HG03280 (cell line): ENCODE measurements at regions not wholly inside any gene's neighbourhood (a gene's known extent, or its start where the extent isn't known, plus 50 kb on each side); places are given as distances from the start of the nearest gene placed in this dataset.
"Not testable (repeated sequence)": the region's sequence is repeated elsewhere in the genome, so short reads cannot be mapped to it uniquely, and the experiment has no call there.

Source experiments
- ATAC-seq: cut with Tn5 transposase; IDR thresholded peaks from one replicate; pipeline ENCODE4 v1.9.1; 2021; ENCODE audit warnings: mild to moderate bottlenecking, moderate library complexity; ENCODE audit not compliant: unreplicated experiment

- ATAC-seq: no peak
Measured at GRCh38 chr14:71616013-71616412, 316.2 kb upstream of the RGS6 start.

- no peak for ATAC-seq
Measured at GRCh38 chr14:71618047-71618446, 314.2 kb upstream of the RGS6 start.

GRCh38 chr14:71618716-71619115 lies 313.5 kb upstream of the RGS6 start:
- ATAC-seq: no peak

- ATAC-seq: no peak
Measured at GRCh38 chr14:71619472-71619871, 312.8 kb upstream of the RGS6 start.

- no peak for ATAC-seq
Measured at GRCh38 chr14:71620401-71620800, 311.8 kb upstream of the RGS6 start.

GRCh38 chr14:71621276-71621675 lies 311.0 kb upstream of the RGS6 start:
- ATAC-seq: no peak

- ATAC-seq: no peak
Measured at GRCh38 chr14:71621980-71622605, 310.1 kb upstream of the RGS6 start.

GRCh38 chr14:71623939-71624338 lies 308.3 kb upstream of the RGS6 start:
- no peak for ATAC-seq

- no peak for ATAC-seq
Measured at GRCh38 chr14:71625175-71625574, 307.1 kb upstream of the RGS6 start.

GRCh38 chr14:71625891-71626701 lies 306.1 kb upstream of the RGS6 start:
- ATAC-seq: no peak

- ATAC-seq: no peak
Measured at GRCh38 chr14:71628433-71628832, 303.8 kb upstream of the RGS6 start.

GRCh38 chr14:71629250-71629649 lies 303.0 kb upstream of the RGS6 start:
- ATAC-seq: no peak

- no peak for ATAC-seq
Measured at GRCh38 chr14:71629765-71630492, 302.3 kb upstream of the RGS6 start.

GRCh38 chr14:71631030-71631429 lies 301.2 kb upstream of the RGS6 start:
- ATAC-seq: not testable (repeated sequence)

- no peak for ATAC-seq
Measured at GRCh38 chr14:71632440-71632946, 299.7 kb upstream of the RGS6 start.

- ATAC-seq: no peak
Measured at GRCh38 chr14:71636076-71636475, 296.2 kb upstream of the RGS6 start.

GRCh38 chr14:71636820-71637471 lies 295.3 kb upstream of the RGS6 start:
- ATAC-seq: no peak

- no peak for ATAC-seq
Measured at GRCh38 chr14:71638523-71639196, 293.6 kb upstream of the RGS6 start.

GRCh38 chr14:71642715-71643114 lies 289.5 kb upstream of the RGS6 start:
- ATAC-seq: no peak

- no peak for ATAC-seq
Measured at GRCh38 chr14:71645656-71646055, 286.6 kb upstream of the RGS6 start.

GRCh38 chr14:71646518-71646917 lies 285.7 kb upstream of the RGS6 start:
- ATAC-seq: no peak
